HL-60 (cell line): ENCODE measurements at regions not wholly inside any gene's neighbourhood (a gene's known extent, or its start where the extent isn't known, plus 50 kb on each side); places are given as distances from the start of the nearest gene placed in this dataset.
"Not testable (repeated sequence)": the region's sequence is repeated elsewhere in the genome, so short reads cannot be mapped to it uniquely, and the experiment has no call there.

Experiments
- DNase-seq, 2 experiments: peaks; one replicate each; pipeline ENCODE4 v3.0.0-alpha.2; 2010 to 2020; ENCODE audit warnings: low read depth in 1 of 2, low spot score in 1 of 2
- H3K27ac ChIP-seq: fragments of 250-450 bp; sonication (Bioruptor Pico); replicated peaks from 2 replicates; pipeline ENCODE4 v1.5.1; 2020; ENCODE audit warnings: mild to moderate bottlenecking, moderate library complexity
- H3K27me3 ChIP-seq: fragments of 250-450 bp; sonication (Bioruptor Pico); 2 replicates; pipeline ENCODE4 v1.5.1; 2021; ENCODE audit warnings: mild to moderate bottlenecking, moderate library complexity; ENCODE audit not compliant: insufficient read depth, poor library complexity, severe bottlenecking
- H3K4me3 ChIP-seq: replicated peaks from 2 replicates; pipeline ENCODE4 v1.5.1; 2011; ENCODE audit warnings: mild to moderate bottlenecking, control low read depth, low read length; ENCODE audit not compliant: insufficient read depth
- CTCF ChIP-seq: IDR thresholded peaks from one replicate; pipeline ENCODE4 v1.5.1; 2011; ENCODE audit warnings: low read length, control low read depth, inconsistent platforms; ENCODE audit not compliant: insufficient read depth
- GABPA ChIP-seq: IDR thresholded peaks from 2 replicates; pipeline ENCODE4 v1.6.1; 2012; ENCODE audit warnings: low read depth
- POLR2AphosphoS5 ChIP-seq: IDR thresholded peaks from 2 replicates; pipeline ENCODE4 v1.6.1; 2012; ENCODE audit warnings: low read depth
- REST ChIP-seq: IDR thresholded peaks from 2 replicates; pipeline ENCODE4 v1.6.1; 2012; ENCODE audit warnings: low read depth; ENCODE audit not compliant: insufficient replicate concordance
- SPI1 ChIP-seq: IDR thresholded peaks from 2 replicates; pipeline ENCODE4 v1.6.1; 2012; ENCODE audit warnings: low read depth, mild to moderate bottlenecking, borderline replicate concordance

- Histone ChIP-seq H3K27ac (no peak overlapping the region), H3K27me3 (peaks cover 2% of the 10 kb centered on the region), H3K4me3 (no peak overlapping the region)
- no peak for TF ChIP-seq REST
- TF ChIP-seq POLR2AphosphoS5: no peak
- TF ChIP-seq GABPA: no peak
- TF ChIP-seq CTCF: no peak
- TF ChIP-seq SPI1: no peak
- no peak for DNase-seq
These were observed 71.9 kb upstream of the CDON start for GRCh38 chr11:126134461-126135155.

GRCh38 chr11:126133901-126134300, 71.2 kb upstream of the CDON start:
- no peak overlapping the region for H3K27ac ChIP-seq
- peaks cover 2% of the 10 kb centered on the region for H3K27me3 ChIP-seq
- TF ChIP-seq REST (no peak), POLR2AphosphoS5 (no peak), GABPA (no peak), CTCF (no peak), SPI1 (no peak)
- H3K4me3 ChIP-seq: no peak overlapping the region
- no peak for DNase-seq

- Histone ChIP-seq H3K27me3 (peaks cover 4% of the 10 kb centered on the region), H3K27ac (no peak overlapping the region), H3K4me3 (no peak overlapping the region)
- TF ChIP-seq SPI1 (no peak), CTCF (no peak), GABPA (no peak), POLR2AphosphoS5 (no peak), REST (no peak)
- DNase-seq: no peak
These were observed 69.7 kb upstream of the CDON start for GRCh38 chr11:126132319-126132718.

- not testable (repeated sequence) for H3K27me3 ChIP-seq, DNase-seq, H3K27ac ChIP-seq, H3K4me3 ChIP-seq
These were observed 68.1 kb upstream of the CDON start for GRCh38 chr11:126130781-126131180.
